ENCODE measurements at regions not wholly inside any gene's neighbourhood (a gene's known extent, or its start where the extent isn't known, plus 50 kb on each side); places are given as distances from the start of the nearest gene placed in this dataset.
"Not testable (repeated sequence)": the region's sequence is repeated elsewhere in the genome, so short reads cannot be mapped to it uniquely, and the experiment has no call there.

GRCh38 chr9:78172610-78173009 lies 63.3 kb upstream of the CEP78 start:
- H3K4me1 ChIP-seq (replicated peaks); H3K27ac ChIP-seq; DNase-seq (ENCODE audit: low read depth in 1 of 2, low spot score in 2 of 2); H3K9me3 ChIP-seq (replicated peaks); H3K36me3 ChIP-seq; H3K4me3 ChIP-seq; H3K27me3 ChIP-seq (replicated peaks): not testable (repeated sequence)

GRCh38 chr9:78171651-78172050 lies 64.2 kb upstream of the CEP78 start:
- H3K9me3 ChIP-seq (replicated peaks) = no peaks in the 10 kb centered on the region

GRCh38 chr9:78169125-78169524 lies 66.8 kb upstream of the CEP78 start:
- Histone ChIP-seq H3K36me3 (no peaks in the 10 kb centered on the region), H3K4me3 (no peak overlapping the region), H3K9me3 (replicated peaks) (no peaks in the 10 kb centered on the region), H3K27me3 (replicated peaks) (no peaks in the 10 kb centered on the region), H3K27ac (no peak overlapping the region), H3K4me1 (replicated peaks) (no peaks in the 10 kb centered on the region)
- no peak for DNase-seq (ENCODE audit: low read depth in 1 of 2, low spot score in 2 of 2)

More at GRCh38 chr9:78171651-78172050, 64.2 kb upstream of the CEP78 start:
- Histone ChIP-seq H3K4me1 (replicated peaks) (no peaks in the 10 kb centered on the region), H3K36me3 (no peaks in the 10 kb centered on the region), H3K27ac (no peak overlapping the region), H3K4me3 (no peak overlapping the region), H3K27me3 (replicated peaks) (no peaks in the 10 kb centered on the region)
- no peak for DNase-seq (ENCODE audit: low read depth in 1 of 2, low spot score in 2 of 2)

- Histone ChIP-seq H3K27me3 (replicated peaks) (no peaks in the 10 kb centered on the region), H3K4me3 (no peak overlapping the region), H3K36me3 (no peaks in the 10 kb centered on the region), H3K9me3 (replicated peaks) (no peaks in the 10 kb centered on the region), H3K4me1 (replicated peaks) (no peaks in the 10 kb centered on the region), H3K27ac (no peak overlapping the region)
- no peak for DNase-seq (ENCODE audit: low read depth in 1 of 2, low spot score in 2 of 2)
Measured at GRCh38 chr9:78167356-78167755, 68.5 kb upstream of the CEP78 start.

- Histone ChIP-seq H3K36me3 (no peaks in the 10 kb centered on the region), H3K27ac (no peak overlapping the region), H3K27me3 (replicated peaks) (no peaks in the 10 kb centered on the region), H3K4me3 (no peak overlapping the region), H3K4me1 (replicated peaks) (no peaks in the 10 kb centered on the region), H3K9me3 (replicated peaks) (no peaks in the 10 kb centered on the region)
- DNase-seq (ENCODE audit: low read depth in 1 of 2, low spot score in 2 of 2) = no peak
Measured at GRCh38 chr9:78163834-78164233, 72.0 kb upstream of the CEP78 start.

GRCh38 chr9:78158286-78158685 lies 77.6 kb upstream of the CEP78 start:
- no peak overlapping the region for H3K4me3 ChIP-seq
- H3K4me1 ChIP-seq (replicated peaks) = no peaks in the 10 kb centered on the region
- no peak overlapping the region for H3K27ac ChIP-seq
- DNase-seq (ENCODE audit: low read depth in 1 of 2, low spot score in 2 of 2) = no peak
- H3K9me3 ChIP-seq (replicated peaks) = no peaks in the 10 kb centered on the region
- no peaks in the 10 kb centered on the region for H3K36me3 ChIP-seq
- H3K27me3 ChIP-seq (replicated peaks) = 0 out of 2 replicates have a peak, but pooled peaks cover 3% of the 10 kb centered on the region

GRCh38 chr9:78150983-78151356 lies 84.9 kb upstream of the CEP78 start:
- H3K27me3 ChIP-seq (replicated peaks) = no peaks in the 10 kb centered on the region
- H3K9me3 ChIP-seq (replicated peaks) = no peaks in the 10 kb centered on the region
- H3K4me3 ChIP-seq = no peak overlapping the region
- H3K4me1 ChIP-seq (replicated peaks) = no peaks in the 10 kb centered on the region
- no peaks in the 10 kb centered on the region for H3K36me3 ChIP-seq
- no peak for DNase-seq (ENCODE audit: low read depth in 1 of 2, low spot score in 2 of 2)
- no peak overlapping the region for H3K27ac ChIP-seq

GRCh38 chr9:78150312-78150982 lies 85.4 kb upstream of the CEP78 start:
- Histone ChIP-seq H3K36me3 (no peaks in the 10 kb centered on the region), H3K27ac (no peak overlapping the region), H3K27me3 (replicated peaks) (no peaks in the 10 kb centered on the region), H3K9me3 (replicated peaks) (no peaks in the 10 kb centered on the region), H3K4me3 (no peak overlapping the region), H3K4me1 (replicated peaks) (no peaks in the 10 kb centered on the region)
- DNase-seq (ENCODE audit: low read depth in 1 of 2, low spot score in 2 of 2) = no peak

GRCh38 chr9:78149702-78150291 lies 86.1 kb upstream of the CEP78 start:
- H3K27me3 ChIP-seq (replicated peaks) = no peaks in the 10 kb centered on the region
- no peaks in the 10 kb centered on the region for H3K36me3 ChIP-seq

GRCh38 chr9:78146241-78146640 lies 89.6 kb upstream of the CEP78 start:
- Histone ChIP-seq H3K36me3 (no peaks in the 10 kb centered on the region), H3K4me1 (replicated peaks) (no peaks in the 10 kb centered on the region), H3K27ac (no peak overlapping the region), H3K9me3 (replicated peaks) (no peaks in the 10 kb centered on the region), H3K4me3 (no peak overlapping the region), H3K27me3 (replicated peaks) (no peaks in the 10 kb centered on the region)
- no peak for DNase-seq (ENCODE audit: low read depth in 1 of 2, low spot score in 2 of 2)

More at GRCh38 chr9:78149702-78150291, 86.1 kb upstream of the CEP78 start:
- no peak overlapping the region for H3K4me3 ChIP-seq
- H3K27ac ChIP-seq = no peak overlapping the region
- no peaks in the 10 kb centered on the region for H3K9me3 ChIP-seq (replicated peaks)
- no peak for DNase-seq (ENCODE audit: low read depth in 1 of 2, low spot score in 2 of 2)
- no peaks in the 10 kb centered on the region for H3K4me1 ChIP-seq (replicated peaks)

GRCh38 chr9:78144663-78145377 lies 91.1 kb upstream of the CEP78 start:
- DNase-seq (ENCODE audit: low read depth in 1 of 2, low spot score in 2 of 2) = no peak
- no peaks in the 10 kb centered on the region for H3K4me1 ChIP-seq (replicated peaks)
- H3K27ac ChIP-seq = no peak overlapping the region
- H3K9me3 ChIP-seq (replicated peaks) = no peaks in the 10 kb centered on the region
- no peaks in the 10 kb centered on the region for H3K36me3 ChIP-seq
- H3K27me3 ChIP-seq (replicated peaks) = no peaks in the 10 kb centered on the region
- H3K4me3 ChIP-seq = no peak overlapping the region

GRCh38 chr9:78144008-78144381 lies 91.9 kb upstream of the CEP78 start:
- DNase-seq (ENCODE audit: low read depth in 1 of 2, low spot score in 2 of 2) = no peak
- Histone ChIP-seq H3K4me3 (no peak overlapping the region), H3K27me3 (replicated peaks) (no peaks in the 10 kb centered on the region)

GRCh38 chr9:78143281-78144007 lies 92.4 kb upstream of the CEP78 start:
- no peak overlapping the region for H3K27ac ChIP-seq
- no peaks in the 10 kb centered on the region for H3K27me3 ChIP-seq (replicated peaks)
- no peak for DNase-seq (ENCODE audit: low read depth in 1 of 2, low spot score in 2 of 2)
- no peaks in the 10 kb centered on the region for H3K4me1 ChIP-seq (replicated peaks)
- no peaks in the 10 kb centered on the region for H3K36me3 ChIP-seq
- no peaks in the 10 kb centered on the region for H3K9me3 ChIP-seq (replicated peaks)
- H3K4me3 ChIP-seq = no peak overlapping the region

More at GRCh38 chr9:78144008-78144381, 91.9 kb upstream of the CEP78 start:
- no peaks in the 10 kb centered on the region for H3K4me1 ChIP-seq (replicated peaks)
- no peaks in the 10 kb centered on the region for H3K9me3 ChIP-seq (replicated peaks)
- H3K36me3 ChIP-seq = no peaks in the 10 kb centered on the region
- no peak overlapping the region for H3K27ac ChIP-seq

GRCh38 chr9:78142264-78142663 lies 93.6 kb upstream of the CEP78 start:
- not testable (repeated sequence) for H3K36me3 ChIP-seq; H3K4me3 ChIP-seq; DNase-seq (ENCODE audit: low read depth in 1 of 2, low spot score in 2 of 2); H3K27ac ChIP-seq; H3K4me1 ChIP-seq (replicated peaks); H3K27me3 ChIP-seq (replicated peaks); H3K9me3 ChIP-seq (replicated peaks)
